WTC11 (cell line): ENCODE measurements at regions not wholly inside any gene's neighbourhood (a gene's known extent, or its start where the extent isn't known, plus 50 kb on each side); places are given as distances from the start of the nearest gene placed in this dataset.

Source experiments
- ATAC-seq: fragments of 200-7000 bp; cut with Tn5 transposase; 2 replicates; pipeline ENCODE4 v1.10.0; 2021; ENCODE audit warnings: mild to moderate bottlenecking, moderate library complexity
- CTCF ChIA-PET: fragments of 300-600 bp; sonication (Branson Sonifier 250); formaldehyde crosslinking; loops from one replicate; lab custom pipeline; 2021; ENCODE audit warnings: antibody characterized with exemption; lab: Charles Lee
- POLR2A ChIA-PET: fragments of 350-600 bp; sonication (Branson Sonifier 250); formaldehyde crosslinking; loops from one replicate; lab custom pipeline; 2021; ENCODE audit warnings: antibody characterized with exemption; lab: Charles Lee
- DNase-seq: peaks from one replicate; pipeline ENCODE4 v3.0.0; 2021; ENCODE audit warnings: low spot score
- H3K27ac Mint-ChIP-seq: 2 replicates; pipeline ENCODE4 v1.8.0; 2021; ENCODE audit warnings: mixed read lengths
- H3K27me3 Mint-ChIP-seq: 2 replicates; pipeline ENCODE4 v1.8.0; 2021; ENCODE audit warnings: low read depth, mild to moderate bottlenecking, moderate library complexity, mixed read lengths
- H3K36me3 Mint-ChIP-seq: 2 replicates; pipeline ENCODE4 v1.8.0; 2021; ENCODE audit warnings: mixed read lengths
- H3K4me1 Mint-ChIP-seq: 2 replicates; pipeline ENCODE4 v1.8.0; 2022; ENCODE audit warnings: mixed read lengths
- H3K4me3 Mint-ChIP-seq: 2 replicates; pipeline ENCODE4 v1.8.0; 2021; ENCODE audit warnings: mild to moderate bottlenecking, moderate library complexity, mixed read lengths
- H3K9me3 Mint-ChIP-seq: 2 replicates; pipeline ENCODE4 v1.8.0; 2021; ENCODE audit warnings: mixed read lengths
- ATF1 ChIP-seq: sonication (generic); formaldehyde crosslinking; IDR thresholded peaks from 2 replicates; pipeline ENCODE4 v1.8.1; 2023; ENCODE audit warnings: mild to moderate bottlenecking, moderate library complexity, missing genetic modification reagents
- CBFB ChIP-seq: sonication (generic); formaldehyde crosslinking; IDR thresholded peaks from 2 replicates; pipeline ENCODE4 v1.8.1; 2022; ENCODE audit warnings: mild to moderate bottlenecking, low read depth, missing genetic modification reagents
- ELF4 ChIP-seq: sonication (generic); formaldehyde crosslinking; IDR thresholded peaks from 2 replicates; pipeline ENCODE4 v1.8.1; 2022; ENCODE audit warnings: low read depth, mild to moderate bottlenecking, moderate library complexity, missing genetic modification reagents
- GRHL2 ChIP-seq: fragments of 250-450 bp; sonication (Bioruptor Pico); IDR thresholded peaks from 2 replicates; pipeline ENCODE4 v1.8.0; 2022; ENCODE audit warnings: mild to moderate bottlenecking, moderate library complexity; ENCODE audit not compliant: insufficient replicate concordance, severe bottlenecking
- HMGA2 ChIP-seq: fragments of 250-450 bp; sonication (Bioruptor Pico); IDR thresholded peaks from 2 replicates; pipeline ENCODE4 v1.4.0; 2021; ENCODE audit warnings: mild to moderate bottlenecking, moderate library complexity
- IRF2 ChIP-seq: sonication (generic); formaldehyde crosslinking; IDR thresholded peaks from 2 replicates; pipeline ENCODE4 v1.8.0; 2022; ENCODE audit warnings: low read depth, missing genetic modification reagents, borderline replicate concordance
- JAZF1 ChIP-seq: fragments of 250-450 bp; sonication (Bioruptor Pico); IDR thresholded peaks from 2 replicates; pipeline ENCODE4 v1.9.0; 2021; ENCODE audit warnings: moderate library complexity, mild to moderate bottlenecking, inconsistent platforms
- MXD4 ChIP-seq: fragments of 250-450 bp; sonication (Bioruptor Pico); IDR thresholded peaks from 2 replicates; pipeline ENCODE4 v1.8.0; 2021; ENCODE audit warnings: mild to moderate bottlenecking, moderate library complexity, borderline replicate concordance
- NFE2L1 ChIP-seq: sonication (generic); formaldehyde crosslinking; IDR thresholded peaks from 2 replicates; pipeline ENCODE4 v1.8.1; 2023; ENCODE audit warnings: missing genetic modification reagents
- NFYB ChIP-seq: sonication (generic); formaldehyde crosslinking; conservative IDR thresholded peaks from 2 replicates; pipeline ENCODE4 v1.8.0; 2022; ENCODE audit warnings: low read depth, missing genetic modification reagents
- PRDM15 ChIP-seq: sonication (generic); formaldehyde crosslinking; IDR thresholded peaks from 2 replicates; pipeline ENCODE4 v1.8.0; 2022; ENCODE audit warnings: missing genetic modification reagents
- SMAD3 ChIP-seq: sonication (generic); formaldehyde crosslinking; IDR thresholded peaks from 2 replicates; pipeline ENCODE4 v1.8.0; 2022; ENCODE audit warnings: missing genetic modification reagents, mild to moderate bottlenecking, borderline replicate concordance
- ZBTB43 ChIP-seq: sonication (generic); formaldehyde crosslinking; IDR thresholded peaks from 2 replicates; pipeline ENCODE4 v1.8.1; 2023; ENCODE audit warnings: mild to moderate bottlenecking, missing genetic modification reagents
- ZNF121 ChIP-seq: sonication (generic); formaldehyde crosslinking; IDR thresholded peaks from 2 replicates; pipeline ENCODE4 v1.8.0; 2023; ENCODE audit warnings: missing genetic modification reagents
- ZNF281 ChIP-seq: sonication (generic); formaldehyde crosslinking; IDR thresholded peaks from 2 replicates; pipeline ENCODE4 v1.8.0; 2023; ENCODE audit warnings: mild to moderate bottlenecking, missing genetic modification reagents
- ZNF317 ChIP-seq: sonication (generic); formaldehyde crosslinking; IDR thresholded peaks from 2 replicates; pipeline ENCODE4 v1.8.1; 2023; ENCODE audit warnings: low read depth, mild to moderate bottlenecking, moderate library complexity, missing genetic modification reagents, borderline replicate concordance
- TF ChIP-seq, protein P1 (sequence below): sonication (generic); formaldehyde crosslinking; IDR thresholded peaks from 2 replicates; pipeline ENCODE4 v1.8.1; 2022; ENCODE audit warnings: mild to moderate bottlenecking, missing genetic modification reagents, moderate library complexity, borderline replicate concordance
- TF ChIP-seq, protein P2 (sequence below): fragments of 250-450 bp; sonication (Bioruptor Pico); IDR thresholded peaks from 2 replicates; pipeline ENCODE4 v1.9.0; 2021; ENCODE audit warnings: mild to moderate bottlenecking

GRCh38 chr2:51638811-51639210 lies 606.9 kb upstream of the NRXN1 start:
- CTCF ChIA-PET = no interaction called here
- no peak for DNase-seq
- H3K27me3 Mint-ChIP-seq = peaks cover 3% of the 10 kb centered on the region; the same call in 1 of the 2 replicates
- peaks cover 18% of the 10 kb centered on the region for H3K9me3 Mint-ChIP-seq
- TF ChIP-seq ELF4 (CRISPR knock-in tag) (no peak), ZBTB43 (CRISPR knock-in tag) (no peak), NFYB (CRISPR knock-in tag) (no peak), GRHL2 (CRISPR knock-in tag) (no peak), IRF2 (CRISPR knock-in tag) (no peak), PRDM15 (CRISPR knock-in tag) (no peak), SMAD3 (CRISPR knock-in tag) (no peak), NFE2L1 (CRISPR knock-in tag) (no peak), ZNF121 (no peak), MXD4 (CRISPR knock-in tag) (no peak), JAZF1 (CRISPR knock-in tag) (no peak), HMGA2 (CRISPR knock-in tag) (no peak), CBFB (CRISPR knock-in tag) (no peak)
- TF ChIP-seq, protein P1, sequence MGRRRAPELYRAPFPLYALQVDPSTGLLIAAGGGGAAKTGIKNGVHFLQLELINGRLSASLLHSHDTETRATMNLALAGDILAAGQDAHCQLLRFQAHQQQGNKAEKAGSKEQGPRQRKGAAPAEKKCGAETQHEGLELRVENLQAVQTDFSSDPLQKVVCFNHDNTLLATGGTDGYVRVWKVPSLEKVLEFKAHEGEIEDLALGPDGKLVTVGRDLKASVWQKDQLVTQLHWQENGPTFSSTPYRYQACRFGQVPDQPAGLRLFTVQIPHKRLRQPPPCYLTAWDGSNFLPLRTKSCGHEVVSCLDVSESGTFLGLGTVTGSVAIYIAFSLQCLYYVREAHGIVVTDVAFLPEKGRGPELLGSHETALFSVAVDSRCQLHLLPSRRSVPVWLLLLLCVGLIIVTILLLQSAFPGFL (CRISPR knock-in tag) = no peak
- TF ChIP-seq, protein P2, sequence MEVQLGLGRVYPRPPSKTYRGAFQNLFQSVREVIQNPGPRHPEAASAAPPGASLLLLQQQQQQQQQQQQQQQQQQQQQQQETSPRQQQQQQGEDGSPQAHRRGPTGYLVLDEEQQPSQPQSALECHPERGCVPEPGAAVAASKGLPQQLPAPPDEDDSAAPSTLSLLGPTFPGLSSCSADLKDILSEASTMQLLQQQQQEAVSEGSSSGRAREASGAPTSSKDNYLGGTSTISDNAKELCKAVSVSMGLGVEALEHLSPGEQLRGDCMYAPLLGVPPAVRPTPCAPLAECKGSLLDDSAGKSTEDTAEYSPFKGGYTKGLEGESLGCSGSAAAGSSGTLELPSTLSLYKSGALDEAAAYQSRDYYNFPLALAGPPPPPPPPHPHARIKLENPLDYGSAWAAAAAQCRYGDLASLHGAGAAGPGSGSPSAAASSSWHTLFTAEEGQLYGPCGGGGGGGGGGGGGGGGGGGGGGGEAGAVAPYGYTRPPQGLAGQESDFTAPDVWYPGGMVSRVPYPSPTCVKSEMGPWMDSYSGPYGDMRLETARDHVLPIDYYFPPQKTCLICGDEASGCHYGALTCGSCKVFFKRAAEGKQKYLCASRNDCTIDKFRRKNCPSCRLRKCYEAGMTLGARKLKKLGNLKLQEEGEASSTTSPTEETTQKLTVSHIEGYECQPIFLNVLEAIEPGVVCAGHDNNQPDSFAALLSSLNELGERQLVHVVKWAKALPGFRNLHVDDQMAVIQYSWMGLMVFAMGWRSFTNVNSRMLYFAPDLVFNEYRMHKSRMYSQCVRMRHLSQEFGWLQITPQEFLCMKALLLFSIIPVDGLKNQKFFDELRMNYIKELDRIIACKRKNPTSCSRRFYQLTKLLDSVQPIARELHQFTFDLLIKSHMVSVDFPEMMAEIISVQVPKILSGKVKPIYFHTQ (CRISPR knock-in tag) = no peak
- TF ChIP-seq, all 79 proteins: peak for 0
- Mint-ChIP-seq H3K27ac (no peak overlapping the region), H3K4me3 (no peak overlapping the region), H3K4me1 (peaks cover 3% of the 10 kb centered on the region), H3K36me3 (peaks cover 6% of the 10 kb centered on the region)
- POLR2A ChIA-PET = no interaction called here
- ATAC-seq = no peak

DNA sequence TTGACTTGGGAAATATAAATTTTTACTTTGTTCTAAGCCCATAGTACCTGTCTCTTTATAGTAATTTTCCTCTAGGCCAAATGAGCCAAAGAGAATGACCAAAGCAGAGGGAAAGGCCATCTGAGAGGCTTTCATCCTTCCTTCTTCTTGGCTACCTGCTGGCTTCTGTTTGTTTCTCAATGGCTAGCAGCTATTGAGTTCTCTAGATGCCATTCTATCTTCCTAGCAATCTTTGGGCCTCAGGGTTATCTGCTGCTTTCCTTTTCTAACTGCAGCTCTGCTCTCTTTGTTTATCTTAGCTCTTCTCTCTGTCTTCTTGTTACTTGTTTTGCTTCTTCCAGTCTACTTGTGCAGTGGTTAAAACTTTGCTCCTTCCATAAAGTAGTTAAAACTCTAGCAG lies 601.1 kb upstream of the NRXN1 start:
- DNase-seq (no peak), ATAC-seq (peak; percentile 91)
- ChIA-PET CTCF (no interaction called here), POLR2A (no interaction called here)
- Mint-ChIP-seq H3K9me3 (no peaks in the 10 kb centered on the region), H3K4me3 (no peak overlapping the region), H3K36me3 (no peaks in the 10 kb centered on the region), H3K4me1 (peaks cover 11% of the 10 kb centered on the region), H3K27ac (no peak overlapping the region), H3K27me3 (no peaks in the 10 kb centered on the region)
- TF ChIP-seq, protein P1 (CRISPR knock-in tag) = no peak
- TF ChIP-seq ZNF317 = no peak
- no peak for TF ChIP-seq ZNF281 (CRISPR knock-in tag)
- TF ChIP-seq ATF1 (CRISPR knock-in tag) = no peak
